ENCODE measurements at regions not wholly inside any gene's neighbourhood (a gene's known extent, or its start where the extent isn't known, plus 50 kb on each side); places are given as distances from the start of the nearest gene placed in this dataset.

DNA sequence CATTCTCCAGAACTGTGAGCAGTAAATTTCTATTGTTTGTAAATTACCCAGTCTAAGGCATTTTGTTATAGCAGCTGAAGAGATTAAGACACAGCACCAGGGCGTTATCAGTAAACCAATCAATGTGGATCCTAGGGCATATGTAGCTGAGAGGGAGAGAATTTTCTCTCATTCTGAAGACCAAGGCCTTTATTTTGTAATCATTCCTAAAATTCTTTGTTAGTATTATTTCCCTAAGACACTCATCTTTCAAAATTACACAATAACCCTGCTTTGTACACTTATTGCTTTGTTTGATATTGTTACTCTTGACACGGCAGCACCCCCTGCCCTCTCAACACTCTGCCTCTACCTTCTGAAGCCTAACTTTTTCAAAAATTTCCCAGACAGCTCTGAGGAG lies 419.1 kb downstream of the SLC4A3 start:
- TF ChIP-seq CTCF (IDR thresholded peaks at IDR 0.05; ENCODE audit: poor library complexity) (no peak), EZH2 (IDR thresholded peaks at IDR 0.05; ENCODE audit: borderline replicate concordance) (no peak)

Data from hepatocyte (in vitro differentiated cells).